Astrocyte (in vitro differentiated cells and primary cell): ENCODE measurements at regions not wholly inside any gene's neighbourhood (a gene's known extent, or its start where the extent isn't known, plus 50 kb on each side); places are given as distances from the start of the nearest gene placed in this dataset.

ENCODE experiments used
- DNase-seq: peaks from one replicate; pipeline ENCODE4 v3.0.0-alpha.2; 2010; ENCODE audit warnings: low read depth
- FAIRE-seq: peaks from 2 replicates; lab custom pipeline; 2011; peaks lifted over from hg19 to GRCh38; lab: Jason Lieb, UNC
- H2AFZ ChIP-seq: 2 replicates; pipeline ENCODE4 v1.6.0; 2012; ENCODE audit warnings: low read depth, low read length, inconsistent platforms
- H3K27ac ChIP-seq: 2 replicates; pipeline ENCODE4 v1.5.1; 2011; ENCODE audit warnings: low read depth, low read length, inconsistent platforms
- H3K27me3 ChIP-seq: 2 replicates; pipeline ENCODE4 v1.6.0; 2011; ENCODE audit warnings: low read length, inconsistent platforms; ENCODE audit not compliant: insufficient read depth
- H3K36me3 ChIP-seq: 2 replicates; pipeline ENCODE4 v1.5.1; 2011; ENCODE audit warnings: low read length, inconsistent platforms; ENCODE audit not compliant: insufficient read depth
- H3K4me1 ChIP-seq: 2 replicates; pipeline ENCODE4 v1.5.1; 2011; ENCODE audit warnings: low read length, inconsistent platforms; ENCODE audit not compliant: insufficient read depth
- H3K4me2 ChIP-seq: 2 replicates; pipeline ENCODE4 v1.6.0; 2012; ENCODE audit warnings: low read length, inconsistent platforms
- H3K4me3 ChIP-seq: 2 replicates; pipeline ENCODE4 v1.5.1; 2011; ENCODE audit warnings: low read depth, mild to moderate bottlenecking, low read length, inconsistent platforms; ENCODE audit not compliant: insufficient read depth
- H3K79me2 ChIP-seq: 2 replicates; pipeline ENCODE4 v1.6.0; 2012; ENCODE audit warnings: mild to moderate bottlenecking, low read length, inconsistent platforms; ENCODE audit not compliant: insufficient read depth
- H3K9ac ChIP-seq: 2 replicates; pipeline ENCODE4 v1.6.0; 2012; ENCODE audit warnings: mild to moderate bottlenecking, low read length, inconsistent platforms
- H3K9me3 ChIP-seq: 2 replicates; pipeline ENCODE4 v1.5.1; 2012; ENCODE audit warnings: low read depth, mild to moderate bottlenecking, low read length, inconsistent platforms; ENCODE audit not compliant: insufficient read depth
- H4K20me1 ChIP-seq: 2 replicates; pipeline ENCODE4 v1.6.0; 2012; ENCODE audit warnings: low read length, inconsistent platforms; ENCODE audit not compliant: insufficient read depth
- H3K27ac Mint-ChIP-seq: one replicate; pipeline ENCODE4 v1.8.0; 2021; ENCODE audit warnings: mild to moderate bottlenecking, mixed read lengths; ENCODE audit not compliant: unreplicated experiment
- H3K27me3 Mint-ChIP-seq: one replicate; pipeline ENCODE4 v1.8.0; 2021; ENCODE audit warnings: low read depth, mixed read lengths; ENCODE audit not compliant: unreplicated experiment
- H3K36me3 Mint-ChIP-seq: one replicate; pipeline ENCODE4 v1.8.0; 2021; ENCODE audit warnings: low read depth, mixed read lengths; ENCODE audit not compliant: unreplicated experiment
- H3K4me1 Mint-ChIP-seq: one replicate; pipeline ENCODE4 v1.8.0; 2021; ENCODE audit warnings: low read depth, mixed read lengths; ENCODE audit not compliant: unreplicated experiment
- H3K4me3 Mint-ChIP-seq: one replicate; pipeline ENCODE4 v1.8.0; 2021; ENCODE audit warnings: mild to moderate bottlenecking, moderate library complexity, mixed read lengths; ENCODE audit not compliant: unreplicated experiment
- H3K9me3 Mint-ChIP-seq: one replicate; pipeline ENCODE4 v1.8.0; 2021; ENCODE audit warnings: mild to moderate bottlenecking, mixed read lengths; ENCODE audit not compliant: unreplicated experiment
- CTCF ChIP-seq: IDR thresholded peaks from 2 replicates; pipeline ENCODE4 v1.5.1; 2011; ENCODE audit warnings: low read depth, mild to moderate bottlenecking, inconsistent platforms, low read length, moderate library complexity; ENCODE audit not compliant: insufficient read depth
- EZH2 ChIP-seq: IDR thresholded peaks from 2 replicates; pipeline ENCODE4 v1.6.1; 2012; ENCODE audit warnings: mild to moderate bottlenecking, low read length, inconsistent platforms; ENCODE audit not compliant: insufficient read depth

- Mint-ChIP-seq H3K27me3 (no peaks in the 10 kb centered on the region), H3K9me3 (no peaks in the 10 kb centered on the region), H3K4me1 (peaks cover 9% of the 10 kb centered on the region), H3K36me3 (no peaks in the 10 kb centered on the region), H3K4me3 (no peak overlapping the region), H3K27ac (no peak overlapping the region)
- TF ChIP-seq EZH2 = no peak
- no peak for TF ChIP-seq CTCF
- Histone ChIP-seq H3K27ac (no peak overlapping the region), H3K9ac (no peak overlapping the region), H3K9me3 (no peaks in the 10 kb centered on the region), H2AFZ (no peak overlapping the region), H3K4me3 (no peak overlapping the region), H3K4me1 (no peaks in the 10 kb centered on the region), H4K20me1 (no peaks in the 10 kb centered on the region), H3K79me2 (peaks cover 10% of the 10 kb centered on the region), H3K36me3 (no peaks in the 10 kb centered on the region), H3K4me2 (no peak overlapping the region), H3K27me3 (no peaks in the 10 kb centered on the region)
- DNase-seq (no peak), FAIRE-seq (no peak)
Observed at GRCh38 chr2:64721320-64721623, 67.6 kb upstream of the SERTAD2 start.

- no peak overlapping the region for H3K4me2 ChIP-seq
- Mint-ChIP-seq H3K9me3 (no peaks in the 10 kb centered on the region), H3K27ac (no peak overlapping the region), H3K4me3 (no peak overlapping the region), H3K4me1 (peaks cover 10% of the 10 kb centered on the region), H3K27me3 (no peaks in the 10 kb centered on the region), H3K36me3 (no peaks in the 10 kb centered on the region)
- H3K9ac ChIP-seq = no peak overlapping the region
- no peak overlapping the region for H3K4me3 ChIP-seq
- H3K27ac ChIP-seq = no peak overlapping the region
- H3K27me3 ChIP-seq = no peaks in the 10 kb centered on the region
- H3K4me1 ChIP-seq = no peaks in the 10 kb centered on the region
- no peaks in the 10 kb centered on the region for H3K36me3 ChIP-seq
- H4K20me1 ChIP-seq = no peaks in the 10 kb centered on the region
- no peak for TF ChIP-seq EZH2
- no peak for TF ChIP-seq CTCF
- no peak for DNase-seq
- no peaks in the 10 kb centered on the region for H3K9me3 ChIP-seq
- no peak for FAIRE-seq
- H3K79me2 ChIP-seq = peaks cover 10% of the 10 kb centered on the region
- H2AFZ ChIP-seq = no peak overlapping the region
Observed at GRCh38 chr2:64722291-64723044, 68.8 kb upstream of the SERTAD2 start.

GRCh38 chr2:64727013-64727767 is 73.5 kb upstream of the SERTAD2 start:
- Mint-ChIP-seq H3K4me1 (peaks cover 22% of the 10 kb centered on the region), H3K9me3 (no peaks in the 10 kb centered on the region), H3K36me3 (no peaks in the 10 kb centered on the region), H3K27ac (no peak overlapping the region), H3K27me3 (no peaks in the 10 kb centered on the region), H3K4me3 (no peak overlapping the region)
- no peaks in the 10 kb centered on the region for H3K36me3 ChIP-seq
- DNase-seq = no peak
- peaks cover 9% of the 10 kb centered on the region for H3K4me1 ChIP-seq
- no peaks in the 10 kb centered on the region for H3K79me2 ChIP-seq
- H3K4me2 ChIP-seq = no peak overlapping the region
- H3K27me3 ChIP-seq = no peaks in the 10 kb centered on the region
- TF ChIP-seq CTCF (no peak), EZH2 (no peak)
- no peak overlapping the region for H2AFZ ChIP-seq
- no peak overlapping the region for H3K9ac ChIP-seq
- no peak for FAIRE-seq
- no peaks in the 10 kb centered on the region for H4K20me1 ChIP-seq
- no peak overlapping the region for H3K27ac ChIP-seq
- H3K9me3 ChIP-seq = no peaks in the 10 kb centered on the region
- no peak overlapping the region for H3K4me3 ChIP-seq
